Keratinocyte (primary cell): ENCODE measurements at regions not wholly inside any gene's neighbourhood (a gene's known extent, or its start where the extent isn't known, plus 50 kb on each side); places are given as distances from the start of the nearest gene placed in this dataset.

Experiments used
- DNase-seq: peaks from one replicate; pipeline ENCODE4 v3.0.0-alpha.2; 2011; ENCODE audit warnings: low read depth, missing footprints, low spot score
- FAIRE-seq: peaks from 2 replicates; lab custom pipeline; 2011; peaks lifted over from hg19 to GRCh38; lab: Jason Lieb, UNC
- H2AFZ ChIP-seq: 2 replicates; pipeline ENCODE4 v1.6.0; 2012; ENCODE audit warnings: low read length, control low read depth, inconsistent platforms; ENCODE audit not compliant: control insufficient read depth
- H3K27ac ChIP-seq: 2 replicates; pipeline ENCODE4 v1.5.1; 2011; ENCODE audit warnings: low read length; ENCODE audit not compliant: control insufficient read depth, insufficient read depth
- H3K27me3 ChIP-seq: 3 replicates; pipeline ENCODE4 v1.6.0; 2011; ENCODE audit warnings: low read length; ENCODE audit not compliant: control insufficient read depth, insufficient read depth; ENCODE audit errors: extremely low read depth
- H3K36me3 ChIP-seq, 2 experiments: 2 replicates in 1 of 2; 3 replicates in 1 of 2; pipeline ENCODE4 v1.5.1; 2011; ENCODE audit warnings: low read length in 2 of 2, mild to moderate bottlenecking in 1 of 2; ENCODE audit not compliant: control insufficient read depth in 2 of 2, insufficient read depth in 2 of 2; ENCODE audit errors: extremely low read depth in 1 of 2
- H3K4me1 ChIP-seq: 3 replicates; pipeline ENCODE4 v1.5.1; 2011; ENCODE audit warnings: low read length; ENCODE audit not compliant: control insufficient read depth, insufficient read depth; ENCODE audit errors: extremely low read depth
- H3K4me2 ChIP-seq: 3 replicates; pipeline ENCODE4 v1.6.0; 2011; ENCODE audit warnings: low read depth, low read length; ENCODE audit not compliant: control insufficient read depth, insufficient read depth; ENCODE audit errors: extremely low read depth
- H3K4me3 ChIP-seq, 3 experiments: fragments of 200-600 bp in 1 of 3; sonication (generic) in 1 of 3; 2 replicates in 2 of 3; 3 replicates in 1 of 3; pipeline ENCODE4 v1.5.1; 2011 to 2016; ENCODE audit warnings: low read length in 3 of 3, mild to moderate bottlenecking in 3 of 3, control low read depth in 2 of 3, inconsistent platforms in 1 of 3, low read depth in 1 of 3, mixed read lengths in 1 of 3, mixed run types in 1 of 3, moderate library complexity in 1 of 3; ENCODE audit not compliant: control insufficient read depth in 2 of 3, insufficient read depth in 2 of 3; ENCODE audit errors: extremely low read depth in 1 of 3
- H3K79me2 ChIP-seq: 2 replicates; pipeline ENCODE4 v1.6.0; 2012; ENCODE audit warnings: low read length; ENCODE audit not compliant: control insufficient read depth, insufficient read depth
- H3K9ac ChIP-seq: 3 replicates; pipeline ENCODE4 v1.6.0; 2011; ENCODE audit warnings: low read length; ENCODE audit not compliant: control insufficient read depth, insufficient read depth; ENCODE audit errors: extremely low read depth
- H3K9me1 ChIP-seq: 3 replicates; pipeline ENCODE4 v1.6.0; 2011; ENCODE audit warnings: low read length; ENCODE audit not compliant: control insufficient read depth, insufficient read depth; ENCODE audit errors: extremely low read depth
- H3K9me3 ChIP-seq: 2 replicates; pipeline ENCODE4 v1.5.1; 2012; ENCODE audit warnings: low read depth, low read length; ENCODE audit not compliant: control insufficient read depth
- H4K20me1 ChIP-seq: 3 replicates; pipeline ENCODE4 v1.6.0; 2011; ENCODE audit warnings: low read length; ENCODE audit not compliant: control insufficient read depth, insufficient read depth; ENCODE audit errors: extremely low read depth
- CTCF ChIP-seq, 3 experiments: IDR thresholded peaks in 1 of 3; conservative IDR thresholded peaks in 1 of 3; optimal IDR thresholded peaks in 1 of 3; 2 replicates in 2 of 3; 3 replicates in 1 of 3; pipeline versions ENCODE3 to v1.5.1; 2011; ENCODE audit warnings: low read length in 3 of 3, mild to moderate bottlenecking in 3 of 3, moderate library complexity in 2 of 3, control low read depth in 1 of 3, inconsistent platforms in 1 of 3; ENCODE audit not compliant: insufficient read depth in 2 of 3; ENCODE audit errors: extremely low read depth in 1 of 3
- EZH2 ChIP-seq: IDR thresholded peaks from one replicate; pipeline ENCODE4 v1.6.1; 2012; ENCODE audit warnings: inconsistent platforms, mild to moderate bottlenecking, low read length, moderate library complexity
- dilution Hi-C: fragments of 300-500 bp; cut with MboI; formaldehyde crosslinking; loops from one replicate; pipeline ENCODE4 v1.7.0; 2020; ENCODE audit warnings: low sequenced_read_pairs; ENCODE audit not compliant: extremely low pct_ligation_motif_present

- TF ChIP-seq CTCF (optimal IDR thresholded peaks at IDR 0.05 in 1 of 3, IDR thresholded peaks at IDR 0.05 in 1 of 3, conservative IDR thresholded peaks at IDR 0.05 in 1 of 3; ENCODE audit: extremely low read depth in 1 of 3, insufficient read depth in 2 of 3, low read length in 3 of 3), result no peak
- TF ChIP-seq EZH2, result no peak
- no peak overlapping the region for H3K4me3 ChIP-seq
- no peaks in the 10 kb centered on the region for H3K9me1 ChIP-seq
- no peaks in the 10 kb centered on the region for H4K20me1 ChIP-seq
- no peak for DNase-seq
- no peak overlapping the region for H2AFZ ChIP-seq
- H3K27ac ChIP-seq, result no peak overlapping the region
- no peaks in the 10 kb centered on the region for H3K4me1 ChIP-seq
- FAIRE-seq, result no peak
- H3K79me2 ChIP-seq, result no peaks in the 10 kb centered on the region
- no peaks in the 10 kb centered on the region for H3K36me3 ChIP-seq
- dilution Hi-C loops, result no loop called here
- H3K9ac ChIP-seq, result no peak overlapping the region
- H3K9me3 ChIP-seq, result no peaks in the 10 kb centered on the region
- H3K4me2 ChIP-seq, result no peak overlapping the region
- no peaks in the 10 kb centered on the region for H3K27me3 ChIP-seq
Measured at GRCh38 chr4:33722800-33723516, 2521.4 kb downstream of the ARAP2 start.

- Histone ChIP-seq H2AFZ (no peak overlapping the region), H3K9me1 (no peaks in the 10 kb centered on the region), H3K36me3 (no peaks in the 10 kb centered on the region), H3K27ac (no peak overlapping the region), H3K9ac (no peak overlapping the region), H3K4me3 (no peak overlapping the region), H4K20me1 (no peaks in the 10 kb centered on the region), H3K4me1 (no peaks in the 10 kb centered on the region), H3K79me2 (no peaks in the 10 kb centered on the region), H3K4me2 (no peak overlapping the region), H3K9me3 (no peaks in the 10 kb centered on the region), H3K27me3 (no peaks in the 10 kb centered on the region)
- FAIRE-seq, result no peak
- dilution Hi-C loops, result no loop called here
- DNase-seq, result no peak
- TF ChIP-seq CTCF (optimal IDR thresholded peaks at IDR 0.05 in 1 of 3, IDR thresholded peaks at IDR 0.05 in 1 of 3, conservative IDR thresholded peaks at IDR 0.05 in 1 of 3; ENCODE audit: extremely low read depth in 1 of 3, insufficient read depth in 2 of 3, low read length in 3 of 3), result no peak
- TF ChIP-seq EZH2, result no peak
Measured at GRCh38 chr4:33724685-33725084, 2519.6 kb downstream of the ARAP2 start.
